HEK293T (cell line): ENCODE measurements at regions not wholly inside any gene's neighbourhood (a gene's known extent, or its start where the extent isn't known, plus 50 kb on each side); places are given as distances from the start of the nearest gene placed in this dataset.

Source experiments
- BHLHE40 ChIP-seq: fragments of 450-650 bp; IDR thresholded peaks from 2 replicates; pipeline ENCODE4 v1.6.1; 2016; ENCODE audit warnings: mild to moderate bottlenecking, moderate library complexity, borderline replicate concordance
- FOXK2 ChIP-seq: fragments of 450-650 bp; IDR thresholded peaks from 2 replicates; pipeline ENCODE4 v1.6.1; 2016; ENCODE audit warnings: mild to moderate bottlenecking
- HDGF ChIP-seq: fragments of 450-650 bp; IDR thresholded peaks from 2 replicates; pipeline ENCODE4 v1.6.1; 2017; ENCODE audit warnings: antibody characterized with exemption, borderline replicate concordance
- L3MBTL2 ChIP-seq: fragments of 450-650 bp; conservative IDR thresholded peaks from 2 replicates; pipeline ENCODE4 v1.6.1; 2016; ENCODE audit warnings: mild to moderate bottlenecking
- LEF1 ChIP-seq: fragments of 450-650 bp; IDR thresholded peaks from 2 replicates; pipeline ENCODE4 v1.6.1; 2017; ENCODE audit warnings: mild to moderate bottlenecking, borderline replicate concordance
- NFRKB ChIP-seq: fragments of 450-650 bp; IDR thresholded peaks from 2 replicates; pipeline ENCODE4 v1.6.1; 2016; ENCODE audit warnings: mild to moderate bottlenecking, moderate library complexity
- PKNOX1 ChIP-seq: fragments of 450-650 bp; IDR thresholded peaks from 2 replicates; pipeline ENCODE4 v1.6.1; 2016
- SP1 ChIP-seq: fragments of 450-650 bp; IDR thresholded peaks from 2 replicates; pipeline ENCODE4 v1.6.1; 2017
- ZNF384 ChIP-seq: fragments of 450-650 bp; IDR thresholded peaks from 2 replicates; pipeline ENCODE4 v1.6.1; 2016

- no peak for TF ChIP-seq PKNOX1
- no peak for TF ChIP-seq ZNF384
- TF ChIP-seq LEF1, result no peak
- no peak for TF ChIP-seq NFRKB
- TF ChIP-seq L3MBTL2, result no peak
- TF ChIP-seq HDGF, result no peak
- TF ChIP-seq BHLHE40, result no peak
- no peak for TF ChIP-seq FOXK2
- TF ChIP-seq SP1, result no peak
Measured at GRCh38 chr12:89213139-89213538, 139.2 kb downstream of the DUSP6 start.
